ENCODE measurements at regions not wholly inside any gene's neighbourhood (a gene's known extent, or its start where the extent isn't known, plus 50 kb on each side); places are given as distances from the start of the nearest gene placed in this dataset.
"Not testable (repeated sequence)": the region's sequence is repeated elsewhere in the genome, so short reads cannot be mapped to it uniquely, and the experiment has no call there.

- no peak for ATAC-seq
Observed at GRCh38 chr6:67000121-67000520, 1293.1 kb upstream of the EYS start.

GRCh38 chr6:66997579-66997978, 1290.6 kb upstream of the EYS start:
- not testable (repeated sequence) for ATAC-seq

- ATAC-seq, result no peak
Observed at GRCh38 chr6:66995669-66996068, 1288.6 kb upstream of the EYS start.

- ATAC-seq, result not testable (repeated sequence)
Observed at GRCh38 chr6:66993708-66994107, 1286.7 kb upstream of the EYS start.

GRCh38 chr6:66993272-66993671, 1286.2 kb upstream of the EYS start:
- ATAC-seq, result no peak

GRCh38 chr6:66992660-66993059, 1285.6 kb upstream of the EYS start:
- no peak for ATAC-seq

- ATAC-seq, result no peak
Observed at GRCh38 chr6:66986940-66987339, 1279.9 kb upstream of the EYS start.

GRCh38 chr6:66985816-66986215, 1278.8 kb upstream of the EYS start:
- ATAC-seq, result no peak

GRCh38 chr6:66970373-66970772, 1263.3 kb upstream of the EYS start:
- ATAC-seq, result no peak

- no peak for ATAC-seq
Observed at GRCh38 chr6:66965227-66965626, 1258.2 kb upstream of the EYS start.

GRCh38 chr6:66964216-66964615, 1257.2 kb upstream of the EYS start:
- no peak for ATAC-seq

GRCh38 chr6:66962082-66962481, 1255.1 kb upstream of the EYS start:
- ATAC-seq, result no peak

GRCh38 chr6:66961191-66961590, 1254.2 kb upstream of the EYS start:
- no peak for ATAC-seq

- no peak for ATAC-seq
Observed at GRCh38 chr6:66949191-66949661, 1242.2 kb upstream of the EYS start.

- no peak for ATAC-seq
Observed at GRCh38 chr6:66948106-66948505, 1241.1 kb upstream of the EYS start.

GRCh38 chr6:66940003-66940402, 1233.0 kb upstream of the EYS start:
- no peak for ATAC-seq

- ATAC-seq, result no peak
Observed at GRCh38 chr6:66937180-66937579, 1230.2 kb upstream of the EYS start.

GRCh38 chr6:66935612-66936011, 1228.6 kb upstream of the EYS start:
- no peak for ATAC-seq

- no peak for ATAC-seq
Observed at GRCh38 chr6:66931787-66932186, 1224.8 kb upstream of the EYS start.

- ATAC-seq, result no peak
Observed at GRCh38 chr6:66930559-66931290, 1223.7 kb upstream of the EYS start.

- ATAC-seq, result no peak
Observed at GRCh38 chr6:66926060-66926459, 1219.0 kb upstream of the EYS start.

GRCh38 chr6:66913657-66914056, 1206.6 kb upstream of the EYS start:
- no peak for ATAC-seq

- no peak for ATAC-seq
Observed at GRCh38 chr6:66902457-66902856, 1195.4 kb upstream of the EYS start.

- no peak for ATAC-seq
Observed at GRCh38 chr6:66900133-66901083, 1193.4 kb upstream of the EYS start.

Data from esophagus mucosa (tissue), 1 donor.